B cell (primary cell): ENCODE measurements at regions not wholly inside any gene's neighbourhood (a gene's known extent, or its start where the extent isn't known, plus 50 kb on each side); places are given as distances from the start of the nearest gene placed in this dataset.

ENCODE experiments used
- ATAC-seq: fragments of 200-7000 bp; cut with Tn5 transposase; one replicate; pipeline ENCODE4 v1.10.0; 2021; ENCODE audit warnings: low read depth, mild to moderate bottlenecking, moderate number of reproducible peaks, moderate library complexity
- CTCF ChIA-PET: fragments of 350-600 bp; sonication (Branson Sonifier 250); formaldehyde crosslinking; loops from one replicate; lab custom pipeline; 2021; ENCODE audit warnings: antibody characterized with exemption, inconsistent platforms; lab: Charles Lee
- POLR2A ChIA-PET: fragments of 350-600 bp; sonication (Branson Sonifier 250); formaldehyde crosslinking; loops from one replicate; lab custom pipeline; 2021; ENCODE audit warnings: antibody characterized with exemption; lab: Charles Lee
- DNase-seq: peaks from one replicate; pipeline ENCODE4 v3.0.0; 2013
- H2AFZ ChIP-seq: 2 replicates; pipeline ENCODE4 v1.6.1; 2012; ENCODE audit warnings: mild to moderate bottlenecking, low read depth, low read length; ENCODE audit not compliant: insufficient read depth, poor library complexity, severe bottlenecking
- H3K27ac ChIP-seq, 2 donors: 1 replicate in 1 of 2; 2 replicates in 1 of 2; pipeline ENCODE4 v1.5.1; 2012 to 2013; ENCODE audit warnings: low read length in 2 of 2, mild to moderate bottlenecking in 2 of 2, moderate library complexity in 1 of 2
- H3K27me3 ChIP-seq, 4 experiments: fragments of 200-600 bp in 1 of 4; sonication (generic) in 1 of 4; replicated peaks in 1 of 4; 1 replicate in 2 of 4; 2 replicates in 2 of 4; pipeline versions ENCODE4 v1.6.1 to v1.7.0; 2013 to 2016; ENCODE audit warnings: low read length in 3 of 4, mild to moderate bottlenecking in 2 of 4, mixed read lengths in 1 of 4, moderate library complexity in 1 of 4; ENCODE audit not compliant: insufficient read depth in 4 of 4, control insufficient read depth in 3 of 4; ENCODE audit errors: control extremely low read depth in 1 of 4
- H3K36me3 ChIP-seq, 2 experiments: replicated peaks in 1 of 2; 1 replicate in 1 of 2; 2 replicates in 1 of 2; pipeline versions ENCODE4 v1.6.1 to v1.7.1; 2013; ENCODE audit warnings: low read length in 1 of 2; ENCODE audit not compliant: insufficient read depth in 2 of 2, control insufficient read depth in 1 of 2; ENCODE audit errors: control extremely low read depth in 1 of 2, extremely low read depth in 1 of 2
- H3K4me1 ChIP-seq, 2 donors: fragments of 200-600 bp in 1 of 2; sonication (generic) in 1 of 2; 1 replicate in 1 of 2; 2 replicates in 1 of 2; pipeline versions ENCODE4 v1.5.1 to v1.6.1; 2013 to 2017; ENCODE audit warnings: low read length in 2 of 2; ENCODE audit not compliant: control insufficient read depth in 2 of 2, insufficient read depth in 2 of 2
- H3K4me2 ChIP-seq: replicated peaks from 2 replicates; pipeline ENCODE3; 2012; ENCODE audit warnings: mild to moderate bottlenecking, low read depth, low read length; ENCODE audit not compliant: poor library complexity, severe bottlenecking
- H3K4me3 ChIP-seq, 5 experiments: fragments of 200-600 bp in 1 of 5; sonication (generic) in 1 of 5; 1 replicate in 3 of 5; 2 replicates in 2 of 5; pipeline versions ENCODE4 v1.5.1 to v1.7.0; 2011 to 2016; ENCODE audit warnings: low read length in 4 of 5, mild to moderate bottlenecking in 4 of 5, low read depth in 2 of 5, control low read depth in 1 of 5, moderate library complexity in 1 of 5; ENCODE audit not compliant: insufficient read depth in 1 of 5; ENCODE audit errors: control extremely low read depth in 1 of 5, extremely low read depth in 1 of 5
- H3K79me2 ChIP-seq: fragments of 200-600 bp; sonication (generic); one replicate; pipeline ENCODE4 v1.6.0; 2016; ENCODE audit warnings: low read length; ENCODE audit not compliant: control insufficient read depth, insufficient read depth
- H3K9ac ChIP-seq: fragments of 200-600 bp; sonication (generic); 2 replicates; pipeline ENCODE4 v1.6.1; 2017; ENCODE audit warnings: mild to moderate bottlenecking, low read length, moderate library complexity
- H3K9me3 ChIP-seq, 3 donors: one replicate each; pipeline versions ENCODE4 v1.6.1 to v1.7.1; 2013; ENCODE audit warnings: low read length in 2 of 3; ENCODE audit not compliant: control insufficient read depth in 2 of 3, insufficient read depth in 1 of 3; ENCODE audit errors: control extremely low read depth in 1 of 3
- H4K20me1 ChIP-seq: 2 replicates; pipeline ENCODE4 v1.6.0; 2012; ENCODE audit warnings: mild to moderate bottlenecking, low read length; ENCODE audit not compliant: insufficient read depth, control insufficient read depth, poor library complexity, severe bottlenecking
- H3K27ac Mint-ChIP-seq: one replicate; pipeline ENCODE4 v1.8.0; 2021; ENCODE audit warnings: mixed read lengths
- H3K27me3 Mint-ChIP-seq: one replicate; pipeline ENCODE4 v1.8.0; 2021; ENCODE audit warnings: mixed read lengths
- H3K4me1 Mint-ChIP-seq: one replicate; pipeline ENCODE4 v1.8.0; 2021; ENCODE audit warnings: mixed read lengths
- H3K4me3 Mint-ChIP-seq: one replicate; pipeline ENCODE4 v1.8.0; 2021; ENCODE audit warnings: mixed read lengths
- H3K9me3 Mint-ChIP-seq: one replicate; pipeline ENCODE4 v1.8.0; 2022; ENCODE audit warnings: mixed read lengths; ENCODE audit not compliant: insufficient read depth
- CTCF ChIP-seq: fragments of 200-600 bp; IDR thresholded peaks from one replicate; pipeline ENCODE4 v1.8.0; 2022; ENCODE audit warnings: antibody characterized with exemption, mild to moderate bottlenecking
- EZH2 ChIP-seq: IDR thresholded peaks from 2 replicates; pipeline ENCODE4 v1.6.1; 2012; ENCODE audit warnings: borderline replicate concordance, low read depth, mild to moderate bottlenecking, moderate library complexity, low read length; ENCODE audit not compliant: insufficient read depth, poor library complexity, severe bottlenecking
- WGBS: methylation state at CpG from one replicate; pipeline ENCODE4 v1.1.5; 2013; ENCODE audit warnings: missing lambda C conversion rate; ENCODE audit not compliant: insufficient coverage; 5-methylcytosine and 5-hydroxymethylcytosine counted together
- intact Hi-C: fragments of 100-400 bp; cut with micrococcal nuclease; formaldehyde crosslinking; loops from one replicate; pipeline ENCODE4 v1.10.0; 2022

GRCh38 chr2:85954590-85955458 is 66.0 kb upstream of the ST3GAL5 start:
- intact Hi-C loops, result no loop called here
- no peak for TF ChIP-seq CTCF
- TF ChIP-seq EZH2, result no peak
- Histone ChIP-seq H3K4me3 (no peak overlapping the region), H3K27me3 (no peaks in the 10 kb centered on the region), H3K36me3 (no peaks in the 10 kb centered on the region), H4K20me1 (no peaks in the 10 kb centered on the region), H3K27ac (no peak overlapping the region), H3K4me1 (no peaks in the 10 kb centered on the region), H3K4me2 (no peak overlapping the region), H3K79me2 (no peaks in the 10 kb centered on the region), H2AFZ (no peak overlapping the region), H3K9me3 (no peaks in the 10 kb centered on the region), H3K9ac (no peak overlapping the region)
- H3K9me3 Mint-ChIP-seq, result no peaks in the 10 kb centered on the region
- no peak overlapping the region for H3K4me3 Mint-ChIP-seq
- ATAC-seq, result no peak
- peaks cover 2% of the 10 kb centered on the region for H3K4me1 Mint-ChIP-seq
- POLR2A ChIA-PET, result no interaction called here
- CTCF ChIA-PET, result no interaction called here
- no peak overlapping the region for H3K27ac Mint-ChIP-seq
- WGBS, result 96% methylated on average over 7 of the region's 10 CpGs
- no peak for DNase-seq
- no peaks in the 10 kb centered on the region for H3K27me3 Mint-ChIP-seq

GRCh38 chr2:85954192-85954589 is 65.4 kb upstream of the ST3GAL5 start:
- ChIA-PET CTCF (no interaction called here), POLR2A (no interaction called here)
- H3K79me2 ChIP-seq, result no peaks in the 10 kb centered on the region
- H3K27ac ChIP-seq, result no peak overlapping the region
- H3K4me1 ChIP-seq, result no peaks in the 10 kb centered on the region
- Mint-ChIP-seq H3K9me3 (no peaks in the 10 kb centered on the region), H3K4me1 (peaks cover 2% of the 10 kb centered on the region), H3K27me3 (no peaks in the 10 kb centered on the region), H3K4me3 (no peak overlapping the region), H3K27ac (no peak overlapping the region)
- no peaks in the 10 kb centered on the region for H3K36me3 ChIP-seq
- no peaks in the 10 kb centered on the region for H3K27me3 ChIP-seq
- no peak overlapping the region for H3K4me2 ChIP-seq
- DNase-seq, result no peak
- intact Hi-C loops, result no loop called here
- no peaks in the 10 kb centered on the region for H3K9me3 ChIP-seq
- no peak overlapping the region for H3K9ac ChIP-seq
- TF ChIP-seq EZH2, result no peak
- TF ChIP-seq CTCF, result no peak
- no peaks in the 10 kb centered on the region for H4K20me1 ChIP-seq
- no peak overlapping the region for H3K4me3 ChIP-seq
- no CpG with 5 or more reads among the region's 4 CpGs for WGBS
- no peak for ATAC-seq
- no peak overlapping the region for H2AFZ ChIP-seq
